ENCODE measurements at regions not wholly inside any gene's neighbourhood (a gene's known extent, or its start where the extent isn't known, plus 50 kb on each side); places are given as distances from the start of the nearest gene placed in this dataset.

DNA sequence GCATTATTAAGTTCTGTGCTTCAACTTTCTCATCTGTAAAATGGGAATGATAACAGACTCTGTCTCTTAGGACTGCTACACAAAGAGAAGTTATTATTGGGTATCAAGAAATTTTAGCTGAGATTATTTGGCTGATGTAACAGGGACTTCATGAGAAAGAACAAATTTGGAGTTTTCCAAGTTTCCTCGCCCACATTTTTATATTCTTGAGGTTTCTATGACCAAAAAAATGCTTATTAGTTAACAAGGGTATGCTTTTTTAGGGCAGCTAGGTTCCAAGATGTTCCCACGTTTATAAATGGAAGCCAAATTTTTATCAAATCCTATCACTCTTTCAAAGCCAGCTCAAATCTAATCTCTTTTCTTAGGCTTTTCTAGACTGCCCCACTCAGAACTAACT, 50.6 kb upstream of the C3orf80 start:
- TF ChIP-seq EZH2phosphoT487 (IDR thresholded peaks at IDR 0.05; ENCODE audit: borderline replicate concordance, low read depth) = no peak
- TF ChIP-seq USF1 (IDR thresholded peaks at IDR 0.05; ENCODE audit: borderline replicate concordance, low read depth) = no peak
- no peak for TF ChIP-seq CTCF (IDR thresholded peaks at IDR 0.05)

Measured in SK-N-SH (cell line).